ENCODE measurements at regions not wholly inside any gene's neighbourhood (a gene's known extent, or its start where the extent isn't known, plus 50 kb on each side); places are given as distances from the start of the nearest gene placed in this dataset.
"Not testable (repeated sequence)": the region's sequence is repeated elsewhere in the genome, so short reads cannot be mapped to it uniquely, and the experiment has no call there.

GRCh38 chr13:37984357-37984756 is 114.8 kb upstream of the TRPC4 start:
- H3K27ac ChIP-seq = no peak overlapping the region
- TF ChIP-seq, protein P1, sequence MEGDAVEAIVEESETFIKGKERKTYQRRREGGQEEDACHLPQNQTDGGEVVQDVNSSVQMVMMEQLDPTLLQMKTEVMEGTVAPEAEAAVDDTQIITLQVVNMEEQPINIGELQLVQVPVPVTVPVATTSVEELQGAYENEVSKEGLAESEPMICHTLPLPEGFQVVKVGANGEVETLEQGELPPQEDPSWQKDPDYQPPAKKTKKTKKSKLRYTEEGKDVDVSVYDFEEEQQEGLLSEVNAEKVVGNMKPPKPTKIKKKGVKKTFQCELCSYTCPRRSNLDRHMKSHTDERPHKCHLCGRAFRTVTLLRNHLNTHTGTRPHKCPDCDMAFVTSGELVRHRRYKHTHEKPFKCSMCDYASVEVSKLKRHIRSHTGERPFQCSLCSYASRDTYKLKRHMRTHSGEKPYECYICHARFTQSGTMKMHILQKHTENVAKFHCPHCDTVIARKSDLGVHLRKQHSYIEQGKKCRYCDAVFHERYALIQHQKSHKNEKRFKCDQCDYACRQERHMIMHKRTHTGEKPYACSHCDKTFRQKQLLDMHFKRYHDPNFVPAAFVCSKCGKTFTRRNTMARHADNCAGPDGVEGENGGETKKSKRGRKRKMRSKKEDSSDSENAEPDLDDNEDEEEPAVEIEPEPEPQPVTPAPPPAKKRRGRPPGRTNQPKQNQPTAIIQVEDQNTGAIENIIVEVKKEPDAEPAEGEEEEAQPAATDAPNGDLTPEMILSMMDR (conservative IDR thresholded peaks at IDR 0.05) = no peak

- TF ChIP-seq, protein P1 (conservative IDR thresholded peaks at IDR 0.05) = no peak
- H3K27ac ChIP-seq = no peak overlapping the region
Observed at GRCh38 chr13:37981932-37982331, 112.4 kb upstream of the TRPC4 start.

DNA sequence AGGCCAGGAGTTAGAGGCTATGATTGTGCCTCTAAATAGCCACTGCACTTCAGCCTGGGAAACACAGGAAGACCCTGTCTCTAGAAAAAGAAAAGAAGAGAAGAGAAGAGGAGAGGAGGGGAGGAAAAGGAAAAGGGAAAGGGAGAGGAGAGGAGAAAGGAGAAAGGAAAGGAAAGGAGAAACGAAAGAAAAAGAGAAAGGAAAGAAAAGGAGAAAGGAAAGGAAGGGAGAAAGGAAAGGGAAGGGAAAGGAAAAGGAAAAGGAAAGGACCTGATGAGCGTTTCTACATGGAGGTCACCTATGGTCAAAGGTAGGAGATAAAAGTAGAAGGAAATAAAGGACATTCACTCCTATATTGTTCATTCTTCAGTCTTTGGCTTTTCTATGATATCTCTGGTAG is 109.1 kb upstream of the TRPC4 start:
- no peak overlapping the region for H3K27ac ChIP-seq
- TF ChIP-seq, protein P1 (conservative IDR thresholded peaks at IDR 0.05) = no peak

GRCh38 chr13:37968555-37968954 is 99.0 kb upstream of the TRPC4 start:
- TF ChIP-seq, protein P1 (conservative IDR thresholded peaks at IDR 0.05) = no peak
- no peak overlapping the region for H3K27ac ChIP-seq

DNA sequence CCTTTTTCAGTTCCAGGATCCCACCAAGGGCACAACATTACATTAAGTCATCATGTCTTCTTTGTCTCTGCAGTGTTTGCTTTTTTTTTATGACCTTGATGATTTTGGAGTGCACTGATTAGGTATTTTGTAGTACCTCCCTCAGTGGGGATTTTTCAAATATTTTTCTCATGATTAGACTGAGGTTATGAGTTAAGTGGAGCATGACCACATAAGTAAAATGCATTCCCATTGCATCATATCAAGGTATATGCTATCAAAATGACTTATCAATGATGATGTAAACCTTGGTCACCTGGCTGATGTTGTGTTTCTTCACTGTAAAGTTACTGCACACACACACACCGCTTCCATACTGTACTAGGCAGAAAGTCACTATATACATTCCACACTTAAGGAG is 96.7 kb upstream of the TRPC4 start:
- no peak overlapping the region for H3K27ac ChIP-seq

GRCh38 chr13:37960427-37960826 is 90.9 kb upstream of the TRPC4 start:
- TF ChIP-seq, protein P1 (conservative IDR thresholded peaks at IDR 0.05) = peak; percentile 48
- H3K27ac ChIP-seq = no peak overlapping the region

More for the DNA sequence above, 96.7 kb upstream of the TRPC4 start:
- TF ChIP-seq, protein P1 (conservative IDR thresholded peaks at IDR 0.05) = no peak

GRCh38 chr13:37959284-37959683 is 89.7 kb upstream of the TRPC4 start:
- no peak overlapping the region for H3K27ac ChIP-seq
- TF ChIP-seq, protein P1 (conservative IDR thresholded peaks at IDR 0.05) = no peak

DNA sequence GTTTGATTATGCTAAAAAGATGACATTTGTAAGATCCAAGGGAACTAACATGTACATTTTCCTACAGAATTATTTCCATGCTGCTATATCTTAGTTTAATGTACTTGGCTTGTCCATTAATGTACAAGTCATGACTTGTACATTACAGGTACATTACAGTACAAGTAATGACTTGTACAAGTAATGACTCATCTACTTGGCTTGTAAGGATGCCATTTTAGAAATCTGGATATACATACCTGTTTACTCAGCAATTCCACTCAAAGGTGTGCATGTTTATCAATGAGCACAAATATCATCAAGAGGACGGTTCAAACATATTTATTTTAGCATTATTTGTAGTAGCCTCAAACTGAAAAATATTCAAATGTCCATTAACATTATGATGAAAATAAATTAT is 87.0 kb upstream of the TRPC4 start:
- TF ChIP-seq, protein P1 (conservative IDR thresholded peaks at IDR 0.05) = no peak
- H3K27ac ChIP-seq = no peak overlapping the region

DNA sequence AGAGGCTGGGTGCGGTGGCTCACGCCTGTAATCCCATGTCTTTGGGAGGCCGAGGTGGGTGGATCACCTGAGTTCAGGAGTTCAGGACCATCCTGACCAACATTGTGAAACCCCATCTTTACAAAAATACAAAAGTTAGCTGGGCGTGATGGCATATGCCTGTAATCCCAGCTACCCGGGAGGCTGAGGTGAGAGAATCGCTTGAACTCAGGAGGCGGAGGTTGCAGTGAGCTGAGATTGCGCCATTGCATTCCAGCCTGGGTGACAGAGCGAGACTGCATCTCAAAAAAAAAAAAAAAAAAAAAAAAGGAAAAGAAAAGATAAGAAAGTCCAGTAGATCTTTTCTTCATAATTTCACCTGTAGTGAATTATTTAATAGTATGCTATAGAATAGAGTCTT is 85.0 kb upstream of the TRPC4 start:
- H3K27ac ChIP-seq = not testable (repeated sequence)
